Breast epithelium (tissue), 3 donors: ENCODE measurements at regions not wholly inside any gene's neighbourhood (a gene's known extent, or its start where the extent isn't known, plus 50 kb on each side); places are given as distances from the start of the nearest gene placed in this dataset.

Experiments
- CTCF ChIP-seq, 3 donors: fragments of 450-650 bp; IDR thresholded peaks; one replicate each; pipeline ENCODE4 v1.5.1; 2016 to 2017; ENCODE audit warnings: antibody characterized with exemption in 3 of 3, mild to moderate bottlenecking in 3 of 3, moderate library complexity in 3 of 3
- POLR2A ChIP-seq: fragments of 450-650 bp; IDR thresholded peaks from one replicate; pipeline ENCODE4 v1.6.1; 2016; ENCODE audit warnings: antibody characterized with exemption, mild to moderate bottlenecking, moderate library complexity
- POLR2AphosphoS5 ChIP-seq, 3 donors: sonication (generic); formaldehyde crosslinking; IDR thresholded peaks; one replicate each; pipeline ENCODE4 v1.6.1; 2017; ENCODE audit warnings: antibody characterized with exemption in 3 of 3

GRCh38 chr5:56463944-56464571 is 230.9 kb upstream of the ANKRD55 start:
- TF ChIP-seq POLR2A (no peak), CTCF (IDR thresholded peaks at IDR 0.05) (no peak), POLR2AphosphoS5 (IDR thresholded peaks at IDR 0.05) (no peak)
